HG03135 (cell line): ENCODE measurements at regions not wholly inside any gene's neighbourhood (a gene's known extent, or its start where the extent isn't known, plus 50 kb on each side); places are given as distances from the start of the nearest gene placed in this dataset.
"Not testable (repeated sequence)": the region's sequence is repeated elsewhere in the genome, so short reads cannot be mapped to it uniquely, and the experiment has no call there.

ENCODE experiments used
- ATAC-seq: cut with Tn5 transposase; IDR thresholded peaks from one replicate; pipeline ENCODE4 v1.9.1; 2021; ENCODE audit warnings: mild to moderate bottlenecking, moderate library complexity; ENCODE audit not compliant: unreplicated experiment

GRCh38 chr5:36739751-36740221 lies 133.4 kb downstream of the SLC1A3 start:
- ATAC-seq = peak; percentile 54

DNA sequence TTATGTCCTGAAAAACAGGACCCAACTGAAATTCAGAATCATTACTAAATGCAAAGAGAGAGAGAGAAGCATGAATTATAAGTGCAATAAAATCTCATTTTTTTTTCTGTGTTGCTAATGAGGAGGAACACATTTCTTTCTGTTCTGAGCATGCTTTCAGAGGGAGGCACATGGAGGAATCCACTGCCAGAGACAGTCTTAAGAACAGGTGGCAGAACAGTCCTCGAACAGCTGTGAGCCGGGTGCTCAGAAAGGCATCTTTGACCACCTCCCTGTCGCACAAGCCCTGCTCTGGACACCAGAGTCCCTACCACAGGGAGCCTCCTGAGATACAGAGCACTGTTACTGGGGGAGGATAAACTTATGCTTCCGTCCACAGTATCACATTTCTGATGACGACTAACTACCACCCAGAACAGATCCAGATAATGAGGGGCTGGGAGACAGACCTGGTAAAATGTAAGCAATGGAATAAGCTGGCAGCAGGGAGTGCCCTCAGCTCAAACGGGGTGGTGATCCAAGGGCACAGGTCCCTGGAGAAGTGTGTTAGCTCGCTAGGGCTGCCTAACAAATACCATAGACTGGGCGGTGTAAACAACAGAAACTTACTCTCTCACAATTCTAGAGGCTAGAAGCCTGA lies 134.0 kb downstream of the SLC1A3 start:
- ATAC-seq = no peak

- ATAC-seq = no peak
Observed at GRCh38 chr5:36741128-36741527, 134.7 kb downstream of the SLC1A3 start.

DNA sequence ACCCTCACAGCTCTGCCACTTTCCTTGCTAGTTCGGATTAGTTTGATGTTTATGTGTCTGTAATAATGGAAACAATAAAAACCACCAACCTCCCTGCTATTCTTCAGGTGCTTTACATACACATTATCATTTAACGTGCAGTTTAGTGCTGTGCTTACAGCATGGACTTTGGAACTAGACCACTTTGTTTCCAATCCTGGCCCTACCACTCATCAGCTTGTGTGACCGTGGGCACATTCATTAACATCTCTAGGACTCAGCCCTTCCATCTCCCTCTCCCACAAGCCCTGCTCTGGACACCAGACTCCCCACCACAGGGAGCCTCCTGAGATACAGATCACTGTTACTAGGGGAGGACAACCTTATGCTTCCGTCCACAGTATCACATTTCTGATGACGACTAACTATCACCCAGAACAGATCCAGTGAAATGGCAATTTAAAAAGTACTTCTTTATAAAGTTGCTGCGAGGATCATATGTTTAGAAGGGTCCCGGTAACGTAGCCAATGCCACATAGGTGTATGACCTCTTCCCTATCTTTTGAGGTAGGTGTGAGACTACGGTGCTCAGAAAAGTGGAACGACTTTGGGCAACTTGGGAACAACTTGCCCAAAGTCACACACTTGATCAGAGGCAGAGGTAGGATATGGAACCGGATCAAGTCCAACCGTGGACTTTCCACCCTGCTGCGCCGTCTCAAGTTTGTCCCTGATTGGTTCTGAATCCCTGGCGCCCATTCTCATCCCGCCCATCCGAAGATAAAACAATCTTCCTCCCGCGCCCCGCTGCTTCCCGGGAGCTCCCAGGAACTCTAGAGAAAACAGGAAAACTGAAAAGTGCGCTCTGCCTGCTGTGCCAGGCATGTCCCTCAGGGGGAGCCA lies 132.4 kb upstream of the NIPBL start:
- peak; percentile 10 for ATAC-seq

DNA sequence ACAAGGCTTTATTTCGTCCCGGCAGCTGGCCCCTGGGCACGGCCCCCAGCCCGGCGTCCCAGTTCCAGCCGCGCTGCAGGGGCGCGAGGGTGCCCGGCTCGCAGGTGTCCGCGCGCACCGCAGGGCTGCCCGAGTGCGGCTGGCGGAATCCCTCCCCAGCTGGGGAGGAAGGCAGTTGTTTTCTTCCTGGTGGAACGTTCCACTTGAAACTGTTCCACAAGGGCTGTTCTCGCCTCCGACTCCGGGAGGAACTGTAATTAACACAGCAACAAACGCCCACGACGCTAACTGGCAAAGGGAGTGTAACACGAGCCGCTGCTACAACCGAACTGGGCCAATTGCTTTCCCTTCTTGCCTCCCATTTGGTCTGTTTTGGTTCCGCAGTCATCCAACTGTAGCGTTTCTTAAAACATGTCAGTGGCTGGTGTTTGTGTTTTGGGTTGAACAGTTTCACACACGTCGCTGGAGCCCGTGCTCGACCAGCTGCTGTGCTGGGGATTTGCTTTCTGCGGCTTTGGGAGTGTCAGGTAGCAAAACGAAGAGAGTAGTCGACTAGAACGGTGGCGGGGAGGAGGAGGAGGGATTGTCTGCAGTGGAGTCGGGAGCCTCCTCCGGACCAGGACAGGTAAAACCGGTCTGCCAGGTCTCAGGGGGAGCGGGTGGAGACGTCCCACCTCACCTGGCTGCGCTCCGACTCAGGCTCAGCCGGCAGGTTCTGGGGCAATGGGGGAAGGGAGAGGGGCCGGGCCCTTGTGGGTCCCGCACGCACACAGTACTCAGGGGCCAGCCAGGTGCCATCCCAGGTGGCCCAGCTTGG lies 131.6 kb upstream of the NIPBL start:
- peak; percentile 74 for ATAC-seq

GRCh38 chr5:36747794-36748193 lies 128.8 kb upstream of the NIPBL start:
- ATAC-seq = not testable (repeated sequence)

DNA sequence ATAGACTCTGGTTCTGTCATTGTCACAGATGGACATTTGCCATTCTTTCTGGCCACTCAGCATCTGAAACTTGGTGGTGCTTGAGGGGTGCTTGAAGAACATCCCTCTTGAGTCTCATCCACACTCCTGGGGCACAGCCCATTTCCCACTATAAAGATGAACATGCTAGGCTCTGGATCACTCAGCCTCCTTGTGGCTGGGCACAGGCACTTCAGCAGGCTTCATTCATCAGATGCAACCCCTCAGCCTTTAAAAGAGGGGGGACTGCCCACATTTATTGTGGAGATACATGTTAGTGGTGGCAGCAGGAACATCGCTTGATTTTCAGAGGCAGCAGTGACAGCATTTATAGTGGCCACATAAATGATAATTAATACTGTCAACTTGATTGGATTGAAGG lies 124.7 kb upstream of the NIPBL start:
- ATAC-seq = no peak

- no peak for ATAC-seq
Observed at GRCh38 chr5:36755342-36755741, 121.2 kb upstream of the NIPBL start.

DNA sequence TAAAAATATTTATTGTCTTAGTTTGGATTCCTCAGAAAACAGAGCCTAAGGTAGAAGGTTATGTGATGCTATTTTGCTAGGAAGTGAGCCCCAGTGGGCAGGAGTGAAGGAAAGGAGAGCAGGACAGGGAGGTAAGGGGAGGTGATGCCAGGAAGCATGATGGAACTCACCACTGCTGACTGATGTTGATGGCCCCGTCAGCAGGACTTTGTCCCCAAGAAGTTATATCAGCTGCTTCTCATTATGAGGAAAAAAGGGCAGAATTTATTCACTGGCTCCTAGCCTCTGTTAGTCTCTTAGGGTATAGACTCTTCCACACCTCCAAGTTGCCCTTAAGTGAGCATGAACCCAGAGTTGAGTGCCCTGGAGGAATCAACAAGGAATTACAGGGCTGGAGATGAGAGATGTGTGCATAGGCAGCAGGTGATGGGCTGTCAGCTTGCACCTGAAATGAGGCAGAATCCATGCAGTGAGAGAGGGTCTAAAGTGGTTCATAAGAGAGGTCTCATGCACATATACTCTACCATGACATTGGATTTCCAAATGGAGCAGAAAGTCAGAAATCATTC lies 120.6 kb upstream of the NIPBL start:
- ATAC-seq = no peak

GRCh38 chr5:36756848-36757247 lies 119.7 kb upstream of the NIPBL start:
- no peak for ATAC-seq

- no peak for ATAC-seq
Observed at GRCh38 chr5:36759117-36759516, 117.5 kb upstream of the NIPBL start.

GRCh38 chr5:36763454-36763853 lies 113.1 kb upstream of the NIPBL start:
- ATAC-seq = no peak

DNA sequence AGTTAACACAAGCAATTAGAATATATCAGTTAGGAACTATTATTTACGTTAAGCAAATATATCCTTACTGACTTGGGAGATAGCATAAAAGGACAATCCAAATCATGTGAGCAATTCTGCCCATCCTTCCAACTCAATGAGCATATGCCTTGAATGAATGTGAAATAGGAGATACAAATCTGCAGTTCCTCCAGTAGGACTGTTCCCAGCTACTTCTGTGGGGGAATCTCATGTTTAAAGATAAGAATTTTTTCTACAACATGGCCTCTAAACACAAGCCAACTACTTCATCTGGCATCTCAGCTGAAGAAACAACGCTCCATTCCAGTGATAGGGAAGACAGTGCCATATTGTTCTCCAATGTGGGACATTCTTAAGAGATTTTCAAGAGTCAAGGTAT lies 110.7 kb upstream of the NIPBL start:
- ATAC-seq = no peak

DNA sequence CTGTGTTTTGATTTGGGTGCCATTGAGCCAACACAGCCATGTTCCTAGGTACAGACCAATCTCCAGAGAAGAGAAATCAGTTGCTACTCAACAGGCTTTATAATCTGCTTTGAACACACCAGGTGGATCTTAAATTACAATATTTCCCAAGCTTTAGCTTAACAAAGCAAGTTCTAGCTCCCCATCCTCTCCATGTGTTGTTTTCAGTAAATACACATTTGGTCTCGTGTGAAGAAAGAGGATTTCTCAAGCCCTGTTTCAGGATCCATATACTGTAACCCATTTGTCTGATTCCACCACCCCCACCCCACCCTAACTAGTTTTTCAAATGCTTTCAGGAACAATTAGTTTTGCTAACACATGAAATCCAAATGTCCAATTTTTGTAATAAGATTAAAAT lies 109.6 kb upstream of the NIPBL start:
- no peak for ATAC-seq

DNA sequence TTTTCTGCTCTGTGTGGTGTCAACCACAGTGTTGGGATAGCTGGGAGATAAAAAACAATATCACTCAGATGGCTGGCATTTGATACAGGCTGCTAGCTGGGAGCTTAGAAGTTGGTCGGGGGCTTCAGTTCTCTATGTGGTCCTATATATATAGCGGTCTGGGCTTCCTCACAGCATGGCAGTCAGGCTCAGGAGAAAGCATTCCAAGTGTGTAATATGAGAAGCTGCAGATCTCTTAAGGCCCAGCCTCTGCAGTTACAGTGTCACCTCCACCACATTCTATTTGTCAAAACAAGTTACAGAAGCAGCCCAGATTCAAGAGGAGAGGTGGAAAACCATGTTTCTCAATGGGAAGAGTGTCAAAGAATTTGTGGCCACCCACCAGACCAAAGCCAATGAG lies 108.1 kb upstream of the NIPBL start:
- no peak for ATAC-seq

GRCh38 chr5:36769129-36769770 lies 107.3 kb upstream of the NIPBL start:
- no peak for ATAC-seq

GRCh38 chr5:36770125-36770524 lies 106.4 kb upstream of the NIPBL start:
- no peak for ATAC-seq

DNA sequence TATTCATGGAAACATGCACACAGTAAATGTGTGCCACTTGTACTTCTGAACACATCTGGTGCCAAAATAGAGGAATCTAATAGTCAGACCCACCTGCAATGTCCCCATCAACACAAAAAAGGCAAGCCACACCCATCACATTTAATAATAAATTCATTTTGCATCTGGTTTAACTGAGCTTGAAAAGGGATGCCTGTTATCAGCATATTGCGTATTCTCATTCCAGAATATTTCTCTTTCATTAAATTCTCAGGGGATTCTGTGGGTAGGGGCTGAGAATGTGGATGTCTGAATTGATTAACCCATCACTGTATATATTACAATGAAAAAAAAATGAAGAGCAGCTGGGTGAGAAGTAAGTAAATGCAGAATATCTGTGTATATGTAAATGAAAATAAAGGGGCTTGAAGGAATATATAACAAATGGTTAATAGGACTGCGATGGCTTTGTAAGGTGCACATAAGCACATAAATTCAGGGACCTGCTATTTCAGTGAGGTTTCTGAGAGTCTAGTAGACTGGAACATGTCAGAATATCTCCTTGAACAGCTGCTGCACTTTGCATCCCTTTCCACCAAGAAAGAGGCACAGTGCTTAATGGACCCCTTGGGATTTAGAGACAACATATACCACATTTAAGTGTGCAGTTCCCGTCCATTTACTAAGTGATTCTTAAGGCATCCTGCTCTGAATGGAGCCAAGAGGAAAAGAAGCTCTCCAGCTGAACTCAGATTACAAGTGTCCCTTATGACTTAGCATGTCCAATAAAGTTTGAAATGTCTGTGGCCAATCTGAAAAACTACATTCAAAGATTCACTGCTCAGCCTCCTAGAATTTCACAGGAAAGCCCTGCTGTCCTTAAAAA lies 104.1 kb upstream of the NIPBL start:
- no peak for ATAC-seq

- no peak for ATAC-seq
Observed at GRCh38 chr5:36777105-36777757, 99.3 kb upstream of the NIPBL start.
